HepG2 (cell line): ENCODE measurements at regions not wholly inside any gene's neighbourhood (a gene's known extent, or its start where the extent isn't known, plus 50 kb on each side); places are given as distances from the start of the nearest gene placed in this dataset.

Experiments
- EP300 ChIP-seq, 3 experiments: sonication (generic) in 1 of 3; formaldehyde crosslinking in 1 of 3; IDR thresholded peaks; 2 replicates each; pipeline versions ENCODE4 v1.5.1 to v1.6.1; 2011 to 2020; ENCODE audit warnings: low read depth in 2 of 3, low read length in 2 of 3, borderline replicate concordance in 1 of 3, improper control_type of control experiment in 1 of 3, mild to moderate bottlenecking in 1 of 3, missing genetic modification reagents in 1 of 3, moderate library complexity in 1 of 3
- ERF ChIP-seq: IDR thresholded peaks from 2 replicates; pipeline ENCODE4 v1.6.1; 2018; ENCODE audit warnings: missing biosample characterization, missing genetic modification reagents
- FOXM1 ChIP-seq: sonication (generic); formaldehyde crosslinking; IDR thresholded peaks from 2 replicates; pipeline ENCODE4 v1.5.0; 2020; ENCODE audit warnings: missing genetic modification reagents
- HOXA7 ChIP-seq: sonication (generic); formaldehyde crosslinking; IDR thresholded peaks from 2 replicates; pipeline ENCODE4 v1.8.1; 2022; ENCODE audit warnings: mild to moderate bottlenecking, missing genetic modification reagents, moderate library complexity
- PTBP1 ChIP-seq: fragments of 200-400 bp; formaldehyde crosslinking; IDR thresholded peaks from 2 replicates; pipeline ENCODE4 v1.6.1; 2018; ENCODE audit warnings: low read length, low read depth; ENCODE audit not compliant: poor library complexity, severe bottlenecking
- TARDBP ChIP-seq: sonication (generic); formaldehyde crosslinking; IDR thresholded peaks from 2 replicates; pipeline ENCODE4 v1.8.0; 2022; ENCODE audit warnings: mild to moderate bottlenecking, missing genetic modification reagents
- ZFP90 ChIP-seq: sonication (generic); formaldehyde crosslinking; IDR thresholded peaks from 2 replicates; pipeline ENCODE4 v1.8.0; 2022; ENCODE audit warnings: missing genetic modification reagents, mild to moderate bottlenecking, inconsistent platforms, borderline replicate concordance
- ZNF232 ChIP-seq: sonication (generic); formaldehyde crosslinking; IDR thresholded peaks from 2 replicates; pipeline ENCODE4 v1.4.0; 2020; ENCODE audit warnings: missing genetic modification reagents, borderline replicate concordance
- ZNF235 ChIP-seq: sonication (generic); formaldehyde crosslinking; IDR thresholded peaks from 2 replicates; pipeline ENCODE4 v1.8.1; 2023; ENCODE audit warnings: mild to moderate bottlenecking, missing genetic modification reagents, borderline replicate concordance
- ZNF562 ChIP-seq: sonication (generic); formaldehyde crosslinking; IDR thresholded peaks from 2 replicates; pipeline ENCODE4 v1.8.0; 2022; ENCODE audit warnings: missing genetic modification reagents, borderline replicate concordance
- TF ChIP-seq, protein P1 (sequence below): sonication (generic); formaldehyde crosslinking; IDR thresholded peaks from 2 replicates; pipeline ENCODE4 v1.8.0; 2022; ENCODE audit warnings: missing genetic modification reagents, low read depth, mild to moderate bottlenecking, borderline replicate concordance
- TF ChIP-seq, protein P2 (sequence below): sonication (generic); formaldehyde crosslinking; IDR thresholded peaks from 2 replicates; pipeline ENCODE4 v1.5.0; 2020; ENCODE audit warnings: mild to moderate bottlenecking, missing genetic modification reagents, moderate library complexity

GRCh38 chr10:10591715-10592341, 425.8 kb upstream of the CELF2 start:
- TF ChIP-seq ZNF235 (no peak), TARDBP (CRISPR knock-in tag) (no peak), FOXM1 (CRISPR knock-in tag) (no peak), PTBP1 (no peak), ZNF232 (CRISPR knock-in tag) (no peak), ZNF562 (CRISPR knock-in tag) (no peak), HOXA7 (CRISPR knock-in tag) (no peak), ERF (CRISPR knock-in tag) (no peak), EP300 (IDR thresholded peaks at IDR 0.05; ENCODE audit: low read depth in 2 of 2, low read length in 2 of 2) (no peak), EP300 (CRISPR knock-in tag; IDR thresholded peaks at IDR 0.05; ENCODE audit: borderline replicate concordance) (no peak), ZFP90 (CRISPR knock-in tag) (no peak)
- TF ChIP-seq, protein P1, sequence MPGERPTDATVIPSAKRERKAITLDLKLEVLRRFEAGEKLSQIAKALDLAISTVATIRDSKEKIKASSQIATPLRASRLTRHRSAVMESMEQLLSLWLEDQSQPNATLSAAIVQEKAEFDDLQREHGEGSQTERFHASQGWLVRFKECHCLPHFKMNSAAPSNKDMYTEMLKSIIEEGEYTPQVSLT (CRISPR knock-in tag), result no peak
- TF ChIP-seq, protein P2, sequence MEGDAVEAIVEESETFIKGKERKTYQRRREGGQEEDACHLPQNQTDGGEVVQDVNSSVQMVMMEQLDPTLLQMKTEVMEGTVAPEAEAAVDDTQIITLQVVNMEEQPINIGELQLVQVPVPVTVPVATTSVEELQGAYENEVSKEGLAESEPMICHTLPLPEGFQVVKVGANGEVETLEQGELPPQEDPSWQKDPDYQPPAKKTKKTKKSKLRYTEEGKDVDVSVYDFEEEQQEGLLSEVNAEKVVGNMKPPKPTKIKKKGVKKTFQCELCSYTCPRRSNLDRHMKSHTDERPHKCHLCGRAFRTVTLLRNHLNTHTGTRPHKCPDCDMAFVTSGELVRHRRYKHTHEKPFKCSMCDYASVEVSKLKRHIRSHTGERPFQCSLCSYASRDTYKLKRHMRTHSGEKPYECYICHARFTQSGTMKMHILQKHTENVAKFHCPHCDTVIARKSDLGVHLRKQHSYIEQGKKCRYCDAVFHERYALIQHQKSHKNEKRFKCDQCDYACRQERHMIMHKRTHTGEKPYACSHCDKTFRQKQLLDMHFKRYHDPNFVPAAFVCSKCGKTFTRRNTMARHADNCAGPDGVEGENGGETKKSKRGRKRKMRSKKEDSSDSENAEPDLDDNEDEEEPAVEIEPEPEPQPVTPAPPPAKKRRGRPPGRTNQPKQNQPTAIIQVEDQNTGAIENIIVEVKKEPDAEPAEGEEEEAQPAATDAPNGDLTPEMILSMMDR (CRISPR knock-in tag), result no peak
